Dendritic cell treated with granulocyte-macrophage colony-stimulating factor and Interleukin-4, amounts not matched to agents 40 ng/mL and 50 ng/mL, for 4 days (primary cell): ENCODE measurements at regions not wholly inside any gene's neighbourhood (a gene's known extent, or its start where the extent isn't known, plus 50 kb on each side); places are given as distances from the start of the nearest gene placed in this dataset.
A peak's percentile ranks its signal among the peaks of the same experiment; 100 is the strongest.

ENCODE experiments used
- H3K27ac Mint-ChIP-seq: one replicate; pipeline ENCODE4 v1.8.0; 2022; ENCODE audit warnings: mild to moderate bottlenecking, mixed read lengths
- H3K27me3 Mint-ChIP-seq: one replicate; pipeline ENCODE4 v1.8.0; 2022; ENCODE audit warnings: mild to moderate bottlenecking, mixed read lengths
- H3K36me3 Mint-ChIP-seq: one replicate; pipeline ENCODE4 v1.8.0; 2022; ENCODE audit warnings: low read depth, mixed read lengths
- H3K4me1 Mint-ChIP-seq: one replicate; pipeline ENCODE4 v1.8.0; 2022; ENCODE audit warnings: low read depth, mixed read lengths
- H3K4me3 Mint-ChIP-seq: one replicate; pipeline ENCODE4 v1.8.0; 2022; ENCODE audit warnings: mild to moderate bottlenecking, moderate library complexity, mixed read lengths
- H3K9me3 Mint-ChIP-seq: one replicate; pipeline ENCODE4 v1.8.0; 2022; ENCODE audit warnings: mixed read lengths
- intact Hi-C: fragments of 100-400 bp; cut with micrococcal nuclease; formaldehyde crosslinking; loops from one replicate; pipeline ENCODE4 v1.15.0; 2022

DNA sequence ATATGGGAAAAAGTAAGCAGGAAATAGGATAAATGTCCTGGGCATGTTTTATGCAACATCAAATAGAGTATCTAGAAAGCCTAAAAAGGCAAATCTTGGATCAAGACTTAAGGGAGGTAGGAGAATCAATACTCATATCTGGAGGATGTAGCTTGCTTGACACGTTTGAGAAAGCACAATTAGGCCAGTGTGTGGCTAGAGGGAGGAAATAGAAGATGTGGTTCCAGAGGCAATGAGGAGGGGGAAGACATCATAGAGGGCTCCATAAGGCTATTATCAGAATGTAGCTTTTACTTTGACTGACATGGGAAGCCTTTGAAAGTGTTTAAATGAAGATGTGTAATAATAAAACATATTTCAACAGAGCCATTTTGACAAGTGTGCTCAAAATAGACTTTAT, 200.7 kb upstream of the CDH12 start:
- Mint-ChIP-seq H3K9me3 (no peaks in the 10 kb centered on the region), H3K27me3 (no peaks in the 10 kb centered on the region), H3K4me3 (no peak overlapping the region), H3K4me1 (no peaks in the 10 kb centered on the region), H3K27ac (no peak overlapping the region), H3K36me3 (no peaks in the 10 kb centered on the region)
- intact Hi-C loops: no loop called here

DNA sequence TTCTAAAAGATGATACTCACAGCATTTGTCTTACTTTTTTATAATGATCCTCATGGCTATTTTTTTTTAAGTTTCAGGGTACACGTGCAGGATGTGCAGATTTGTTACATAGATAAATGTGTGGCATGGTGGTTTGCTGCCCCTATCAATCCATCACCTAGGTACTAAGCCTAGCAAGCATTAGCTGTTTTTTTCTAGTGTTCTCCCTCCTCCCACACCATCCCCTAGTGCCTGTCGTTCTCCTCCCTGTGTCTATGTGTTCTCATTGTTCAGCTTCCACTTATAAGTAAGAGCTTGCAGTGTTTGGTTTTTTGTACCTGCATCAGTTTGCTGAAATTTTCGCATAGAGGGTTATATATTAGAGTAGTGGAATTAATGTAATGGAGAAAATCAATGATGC, 189.1 kb upstream of the CDH12 start:
- Mint-ChIP-seq H3K27ac (no peak overlapping the region), H3K4me3 (no peak overlapping the region), H3K9me3 (no peaks in the 10 kb centered on the region), H3K4me1 (no peaks in the 10 kb centered on the region), H3K36me3 (no peaks in the 10 kb centered on the region), H3K27me3 (no peaks in the 10 kb centered on the region)
- intact Hi-C loops: no loop called here

DNA sequence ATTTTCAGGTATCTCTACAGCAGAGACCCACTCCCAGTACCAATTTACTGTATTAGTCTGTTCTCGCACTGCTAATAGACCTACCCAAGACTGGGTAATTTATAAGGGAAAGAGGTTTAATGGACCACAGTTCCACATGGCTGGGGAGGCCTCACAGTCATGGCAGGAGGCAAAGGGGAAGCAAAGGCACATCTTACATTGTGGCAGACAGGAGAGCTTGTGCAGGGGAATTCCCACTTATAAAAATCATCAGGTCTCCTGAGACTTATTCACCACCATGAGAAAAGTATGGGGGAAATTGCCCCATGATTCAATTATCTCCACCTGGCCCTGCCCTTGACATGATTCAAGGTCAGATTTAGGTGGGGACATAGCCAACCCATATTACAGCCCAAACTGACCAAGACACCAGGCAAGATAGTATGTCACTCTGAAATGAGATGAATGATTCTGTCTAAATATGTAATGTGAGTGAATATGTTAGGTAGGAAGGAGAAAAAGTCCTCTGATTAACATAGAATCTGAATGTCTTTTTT, 182.5 kb upstream of the CDH12 start:
- Mint-ChIP-seq H3K36me3 (no peaks in the 10 kb centered on the region), H3K4me3 (no peak overlapping the region), H3K27me3 (no peaks in the 10 kb centered on the region), H3K9me3 (no peaks in the 10 kb centered on the region), H3K4me1 (no peaks in the 10 kb centered on the region), H3K27ac (no peak overlapping the region)
- intact Hi-C loops: no loop called here

DNA sequence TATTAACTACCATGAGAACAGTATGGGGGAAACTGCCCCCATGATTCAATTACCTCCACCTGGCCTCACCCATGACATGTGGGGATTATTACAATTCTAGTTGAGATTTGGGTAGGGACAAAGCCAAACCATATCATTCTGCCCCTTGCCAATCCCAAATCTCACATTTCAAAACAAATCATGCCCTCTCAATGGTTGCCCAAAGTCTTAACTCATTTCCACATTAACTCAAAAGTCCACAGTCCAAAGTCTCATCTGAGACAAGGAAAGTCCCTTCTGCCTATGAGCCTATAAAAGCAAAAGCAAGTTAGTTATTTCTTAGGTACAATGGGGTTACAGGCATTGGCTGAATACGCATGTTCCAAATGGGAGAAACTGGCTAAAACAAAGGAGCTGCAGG, 180.7 kb upstream of the CDH12 start:
- Mint-ChIP-seq H3K4me1 (no peaks in the 10 kb centered on the region), H3K36me3 (no peaks in the 10 kb centered on the region), H3K27me3 (no peaks in the 10 kb centered on the region), H3K4me3 (no peak overlapping the region), H3K27ac (no peak overlapping the region), H3K9me3 (no peaks in the 10 kb centered on the region)
- intact Hi-C loops: no loop called here

DNA sequence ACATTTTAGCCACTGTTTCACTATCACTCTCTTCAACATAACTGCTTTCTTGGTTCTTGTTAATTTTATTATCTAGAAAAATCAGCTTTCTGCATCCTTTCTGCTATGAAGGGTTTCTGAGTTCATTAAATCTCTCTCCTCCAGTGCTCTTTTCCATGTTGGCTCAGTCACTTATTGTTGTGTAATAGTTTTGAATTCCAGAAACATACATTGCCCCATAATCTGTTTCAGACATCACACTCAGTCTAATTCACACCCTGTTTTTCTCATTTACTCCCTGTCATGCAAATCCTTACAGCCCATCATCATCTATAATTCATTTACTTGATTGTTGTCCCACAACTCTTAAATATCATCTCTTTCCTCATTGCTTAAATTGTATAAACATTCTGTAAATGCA, 176.1 kb upstream of the CDH12 start:
- H3K27me3 Mint-ChIP-seq: no peaks in the 10 kb centered on the region
- H3K9me3 Mint-ChIP-seq: no peaks in the 10 kb centered on the region
- no peak overlapping the region for H3K27ac Mint-ChIP-seq
- intact Hi-C loops: no loop called here
- no peak overlapping the region for H3K4me3 Mint-ChIP-seq
- H3K4me1 Mint-ChIP-seq: no peaks in the 10 kb centered on the region
- H3K36me3 Mint-ChIP-seq: no peaks in the 10 kb centered on the region

DNA sequence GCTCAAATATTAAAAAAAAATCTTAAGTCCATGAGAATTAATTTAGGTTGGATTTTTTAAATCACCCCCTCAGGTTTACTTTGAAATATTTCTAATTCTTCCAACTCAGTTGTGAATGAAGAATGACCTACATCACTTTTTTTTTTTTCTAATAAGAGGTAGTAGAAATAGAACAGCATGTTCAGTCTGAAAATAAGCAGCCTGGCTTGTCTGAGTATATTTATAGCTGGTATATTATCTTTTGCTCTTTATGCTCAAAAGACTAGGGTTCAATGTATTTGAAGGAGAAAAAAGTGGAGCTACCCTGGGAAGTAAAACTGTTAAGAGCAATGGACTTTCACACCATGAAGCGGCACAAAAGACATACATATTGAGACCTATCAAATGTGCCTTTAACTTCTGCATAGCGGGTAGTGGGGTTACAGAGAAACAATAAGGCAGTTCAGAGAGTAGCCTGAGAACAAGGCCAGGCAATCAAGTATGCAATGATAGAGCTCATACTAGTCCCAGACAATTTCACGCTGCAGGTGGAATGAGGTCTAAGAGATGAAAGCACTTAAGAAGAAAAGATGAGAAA, 175.4 kb upstream of the CDH12 start:
- Mint-ChIP-seq H3K27ac (no peak overlapping the region), H3K27me3 (no peaks in the 10 kb centered on the region)
- intact Hi-C loops: no loop called here

DNA sequence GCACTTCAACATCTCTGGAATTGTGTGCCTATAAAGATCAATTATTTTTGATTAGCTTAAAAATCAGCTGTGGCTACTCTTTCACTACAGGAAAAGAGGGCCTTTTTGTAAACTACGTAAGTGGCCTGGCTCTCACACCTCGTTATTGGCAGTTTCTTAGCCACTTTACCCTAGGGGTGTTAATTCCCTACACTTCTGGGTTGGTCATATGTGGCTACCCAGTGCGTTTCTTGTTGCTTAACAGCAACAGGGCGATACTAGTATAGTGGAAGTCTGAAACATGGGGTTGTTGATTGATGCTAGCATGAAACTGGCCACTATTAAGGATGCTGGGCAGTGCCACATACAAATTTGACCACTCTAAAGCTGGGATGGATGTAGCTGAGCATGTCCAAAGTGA, 174.7 kb upstream of the CDH12 start:
- no peak overlapping the region for H3K4me3 Mint-ChIP-seq
- no peak overlapping the region for H3K27ac Mint-ChIP-seq
- intact Hi-C loops: no loop called here
- no peaks in the 10 kb centered on the region for H3K9me3 Mint-ChIP-seq
- H3K27me3 Mint-ChIP-seq: no peaks in the 10 kb centered on the region
- no peaks in the 10 kb centered on the region for H3K4me1 Mint-ChIP-seq
- H3K36me3 Mint-ChIP-seq: no peaks in the 10 kb centered on the region

More for the DNA sequence above, 175.4 kb upstream of the CDH12 start:
- H3K4me3 Mint-ChIP-seq: no peak overlapping the region
- H3K4me1 Mint-ChIP-seq: no peaks in the 10 kb centered on the region
- H3K9me3 Mint-ChIP-seq: no peaks in the 10 kb centered on the region
- H3K36me3 Mint-ChIP-seq: no peaks in the 10 kb centered on the region

DNA sequence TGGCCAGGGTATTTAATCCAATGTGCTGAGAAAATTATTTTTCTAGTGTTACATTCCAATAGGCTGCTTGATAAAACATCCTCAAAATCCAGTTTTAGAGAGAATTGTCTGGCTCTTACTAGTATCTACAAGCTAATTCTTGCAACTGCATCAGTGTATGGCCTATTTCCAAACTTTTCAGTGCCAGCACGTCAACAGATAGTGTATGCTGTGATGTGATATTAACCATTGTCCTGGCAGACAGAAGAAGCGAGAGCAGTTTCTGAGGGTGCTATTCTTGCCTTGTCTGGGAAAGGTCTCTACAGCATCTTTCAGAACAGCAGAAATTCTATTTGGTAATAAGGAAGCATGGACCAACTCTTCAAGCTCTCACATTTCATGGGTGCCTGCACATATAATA, 174.2 kb upstream of the CDH12 start:
- no peaks in the 10 kb centered on the region for H3K9me3 Mint-ChIP-seq

DNA sequence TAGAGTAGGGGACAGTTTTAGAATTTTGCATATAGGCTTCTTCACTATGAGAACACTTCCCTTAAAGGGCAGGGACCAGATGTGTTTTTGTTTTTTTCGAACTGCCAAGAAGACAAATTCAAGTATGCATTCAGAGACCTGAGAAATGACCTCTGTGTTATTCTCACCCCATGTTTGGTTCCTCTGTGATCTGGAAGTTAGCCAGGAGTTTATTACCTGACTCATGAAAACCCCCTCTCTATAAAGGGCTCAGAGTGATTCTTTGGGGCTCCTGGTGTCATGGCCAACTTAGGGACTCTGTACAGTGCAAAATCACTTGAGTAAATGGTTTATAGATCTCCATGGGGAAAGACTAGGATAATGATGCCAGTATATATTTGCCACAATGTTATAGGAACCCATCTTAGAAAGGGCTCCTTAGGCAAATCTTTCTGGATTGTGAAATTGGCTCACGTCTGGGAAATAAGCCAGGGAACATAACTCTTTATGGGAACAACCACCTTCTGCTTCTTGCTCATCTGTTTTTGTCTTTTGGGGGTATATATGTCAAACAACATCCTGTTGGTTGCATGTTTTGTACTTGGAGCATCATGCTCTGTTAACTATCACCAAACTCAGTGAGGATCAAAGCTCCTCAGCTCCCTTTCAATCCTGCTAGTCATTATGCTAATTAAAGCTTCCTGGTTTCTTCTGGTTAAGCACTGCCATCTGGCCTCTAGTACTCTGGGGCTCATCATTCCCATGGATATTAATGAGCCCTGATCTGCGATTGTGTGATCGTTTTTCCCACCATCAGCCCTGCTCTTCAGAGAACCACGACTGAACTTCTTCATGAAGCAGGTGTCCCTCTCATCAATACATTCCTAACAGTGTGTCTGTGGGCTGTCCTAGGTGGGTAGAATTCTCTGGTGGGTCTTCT, 173.4 kb upstream of the CDH12 start:
- H3K27me3 Mint-ChIP-seq: no peaks in the 10 kb centered on the region
- H3K27ac Mint-ChIP-seq: no peak overlapping the region
- no peaks in the 10 kb centered on the region for H3K9me3 Mint-ChIP-seq

More for the DNA sequence above, 174.2 kb upstream of the CDH12 start:
- H3K4me3 Mint-ChIP-seq: no peak overlapping the region
- no peaks in the 10 kb centered on the region for H3K27me3 Mint-ChIP-seq
- intact Hi-C loops: no loop called here
- H3K4me1 Mint-ChIP-seq: no peaks in the 10 kb centered on the region
- no peaks in the 10 kb centered on the region for H3K36me3 Mint-ChIP-seq
- no peak overlapping the region for H3K27ac Mint-ChIP-seq

DNA sequence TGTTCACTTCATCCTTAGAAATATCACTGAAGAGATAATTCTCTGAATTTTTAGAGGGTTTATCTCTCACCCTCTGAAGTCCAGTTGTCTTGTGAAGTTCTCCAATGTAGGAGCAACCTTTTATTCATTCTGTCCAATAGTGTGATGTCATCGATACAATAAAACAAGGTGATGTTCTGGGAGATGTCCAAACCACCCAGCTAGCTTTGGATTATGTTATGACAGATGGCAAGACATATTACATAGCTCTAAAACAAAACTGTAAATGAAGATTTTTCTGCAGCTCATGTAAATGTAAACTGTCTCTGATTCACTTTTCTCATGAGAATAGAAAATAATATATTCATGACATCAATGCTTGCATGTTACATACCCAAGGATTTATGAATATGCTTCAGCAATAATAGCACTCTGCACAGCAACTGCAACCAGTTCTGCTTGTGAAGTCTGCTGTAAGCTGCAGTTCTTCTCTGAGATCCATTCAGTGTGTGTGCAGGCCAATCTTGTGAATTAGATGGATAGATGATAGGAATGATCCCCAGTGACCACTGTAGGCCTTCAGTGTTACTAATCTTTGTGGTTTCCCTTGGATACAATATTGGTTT, 172.6 kb upstream of the CDH12 start:
- Mint-ChIP-seq H3K27ac (no peak overlapping the region), H3K9me3 (no peaks in the 10 kb centered on the region), H3K4me1 (no peaks in the 10 kb centered on the region), H3K27me3 (no peaks in the 10 kb centered on the region), H3K36me3 (no peaks in the 10 kb centered on the region), H3K4me3 (no peak overlapping the region)
- intact Hi-C loops: no loop called here

More for the DNA sequence above, 173.4 kb upstream of the CDH12 start:
- Mint-ChIP-seq H3K36me3 (no peaks in the 10 kb centered on the region), H3K4me3 (no peak overlapping the region), H3K4me1 (no peaks in the 10 kb centered on the region)
- intact Hi-C loops: no loop called here

DNA sequence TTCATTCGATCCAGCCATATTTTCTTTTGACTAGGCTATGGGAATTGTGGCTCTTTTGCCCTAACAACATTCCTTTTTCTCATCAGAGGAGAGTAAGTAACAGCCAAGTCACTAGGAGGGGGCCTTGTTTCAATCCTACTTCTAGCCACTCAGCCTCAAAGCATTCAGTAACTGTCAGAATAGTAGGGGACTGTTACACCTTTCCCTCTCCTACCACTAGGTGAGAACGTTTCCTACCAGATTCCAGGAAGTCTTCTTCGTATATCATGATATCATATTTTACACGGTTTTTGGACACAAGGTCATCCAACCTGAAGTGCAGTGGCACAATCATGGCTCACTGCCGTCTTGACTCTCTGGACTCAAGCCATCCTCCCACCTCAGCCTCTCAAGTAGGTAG, 171.3 kb upstream of the CDH12 start:
- H3K27ac Mint-ChIP-seq: no peak overlapping the region
- H3K36me3 Mint-ChIP-seq: no peaks in the 10 kb centered on the region
- H3K4me3 Mint-ChIP-seq: no peak overlapping the region
- H3K27me3 Mint-ChIP-seq: no peaks in the 10 kb centered on the region
- H3K9me3 Mint-ChIP-seq: no peaks in the 10 kb centered on the region
- no peaks in the 10 kb centered on the region for H3K4me1 Mint-ChIP-seq
- intact Hi-C loops: no loop called here

DNA sequence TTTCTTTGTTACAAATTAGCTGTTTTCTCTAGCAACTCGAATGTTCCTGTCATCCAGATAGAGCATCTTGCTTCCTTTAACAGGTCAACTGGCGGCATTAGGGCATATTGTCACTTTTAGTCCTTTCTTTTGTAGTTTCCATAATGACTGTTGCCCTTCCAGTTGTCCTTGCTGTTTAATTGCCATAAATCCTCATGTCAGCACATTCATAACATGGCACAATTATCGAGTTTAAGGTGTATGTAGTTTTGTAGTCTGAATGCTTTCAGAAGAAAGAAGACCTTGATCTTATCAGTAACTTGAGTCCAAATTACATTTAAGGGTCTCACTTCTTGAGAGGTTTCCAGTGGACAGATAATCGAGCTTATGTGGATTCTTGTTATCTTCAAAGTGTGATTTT, 161.7 kb upstream of the CDH12 start:
- no peaks in the 10 kb centered on the region for H3K27me3 Mint-ChIP-seq
- no peaks in the 10 kb centered on the region for H3K36me3 Mint-ChIP-seq
- H3K9me3 Mint-ChIP-seq: no peaks in the 10 kb centered on the region
- intact Hi-C loops: no loop called here
- no peak overlapping the region for H3K27ac Mint-ChIP-seq
- H3K4me3 Mint-ChIP-seq: no peak overlapping the region
- H3K4me1 Mint-ChIP-seq: peaks cover 5% of the 10 kb centered on the region

DNA sequence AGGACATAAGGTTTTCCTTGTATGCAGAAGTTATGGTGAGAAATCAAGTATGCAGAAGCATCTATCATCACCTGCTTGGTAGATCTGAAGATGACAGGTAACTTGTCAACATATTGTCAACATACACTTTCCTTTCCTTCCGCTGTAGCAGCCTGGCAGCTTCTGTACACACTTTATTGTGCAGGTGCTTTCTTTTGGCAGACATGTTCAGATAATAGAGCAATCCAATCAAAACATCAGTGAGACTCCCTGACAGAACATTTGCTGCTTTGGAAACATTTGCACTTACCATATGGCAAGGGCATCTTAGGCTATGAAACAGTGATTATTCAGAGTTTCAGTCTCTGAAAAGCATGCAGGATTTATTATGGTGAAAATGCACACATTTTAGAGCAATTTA, 161.1 kb upstream of the CDH12 start:
- no peaks in the 10 kb centered on the region for H3K36me3 Mint-ChIP-seq

DNA sequence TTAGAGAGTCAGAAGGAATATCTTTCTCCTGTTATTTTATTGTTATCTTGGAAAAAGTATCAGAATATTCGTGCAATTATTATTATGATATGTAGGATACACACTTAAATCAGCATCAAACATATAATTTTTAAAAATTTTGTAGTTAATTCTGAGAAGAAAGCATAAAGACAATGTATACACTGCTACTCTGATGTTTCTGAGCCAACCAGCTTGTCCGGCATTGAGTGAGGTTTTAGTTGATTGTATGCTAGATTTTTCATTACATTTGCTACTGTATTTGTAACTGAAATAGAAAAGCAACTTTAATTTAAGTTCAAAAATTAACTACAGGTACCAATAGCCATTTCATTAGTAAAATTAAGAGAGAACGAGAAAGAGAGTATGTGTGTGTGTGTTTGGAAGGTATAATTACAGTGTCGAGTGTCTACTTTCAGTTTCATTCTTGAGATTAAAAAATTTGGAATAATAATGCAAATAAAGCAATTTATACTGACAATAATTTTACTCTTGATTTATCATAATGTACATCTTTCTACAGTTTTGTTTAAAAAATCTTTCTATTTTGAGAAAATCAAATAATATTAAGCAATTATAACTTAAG, 160.4 kb upstream of the CDH12 start:
- no peak overlapping the region for H3K27ac Mint-ChIP-seq
- no peaks in the 10 kb centered on the region for H3K9me3 Mint-ChIP-seq
- H3K4me1 Mint-ChIP-seq: peaks cover 5% of the 10 kb centered on the region
- no peaks in the 10 kb centered on the region for H3K36me3 Mint-ChIP-seq
- peak overlapping the region; percentile 69 for H3K4me3 Mint-ChIP-seq
- H3K27me3 Mint-ChIP-seq: no peaks in the 10 kb centered on the region
- intact Hi-C loops: no loop called here

More for the DNA sequence above, 161.1 kb upstream of the CDH12 start:
- no peaks in the 10 kb centered on the region for H3K27me3 Mint-ChIP-seq
- H3K27ac Mint-ChIP-seq: no peak overlapping the region
- intact Hi-C loops: no loop called here
- no peak overlapping the region for H3K4me3 Mint-ChIP-seq
- H3K4me1 Mint-ChIP-seq: peaks cover 5% of the 10 kb centered on the region
- no peaks in the 10 kb centered on the region for H3K9me3 Mint-ChIP-seq
